ENCODE measurements at regions not wholly inside any gene's neighbourhood (a gene's known extent, or its start where the extent isn't known, plus 50 kb on each side); places are given as distances from the start of the nearest gene placed in this dataset.

- H3K27ac ChIP-seq = no peak overlapping the region
- no peak for DNase-seq (ENCODE audit: low read depth, low spot score)
These were observed 58.8 kb upstream of the CST7 start for GRCh38 chr20:24890286-24890685.

- H3K27ac ChIP-seq = no peak overlapping the region
- no peak for DNase-seq (ENCODE audit: low read depth, low spot score)
These were observed 57.3 kb upstream of the CST7 start for GRCh38 chr20:24891546-24892393.

- no peak for DNase-seq (ENCODE audit: low read depth, low spot score)
These were observed 56.5 kb upstream of the CST7 start for GRCh38 chr20:24892522-24892921.

DNA sequence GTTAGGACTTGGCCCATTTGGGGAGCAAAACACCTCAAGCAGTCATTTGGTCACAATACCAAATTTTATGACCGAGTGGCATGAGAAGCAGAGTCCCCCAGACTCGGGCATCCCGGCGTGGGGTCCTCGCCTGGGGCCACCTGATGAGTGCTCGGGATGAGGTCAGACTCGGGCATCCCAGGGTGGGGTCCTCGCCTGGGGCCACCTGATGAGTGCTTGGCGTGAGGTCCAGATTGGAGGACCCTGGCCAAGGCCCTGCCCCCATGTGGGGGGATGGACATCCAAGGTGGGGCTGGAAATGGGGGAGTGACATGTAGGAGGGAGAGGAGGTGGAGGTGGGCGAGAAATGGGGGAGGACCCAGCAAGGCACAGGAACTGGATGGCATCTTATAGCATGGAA lies 56.1 kb upstream of the CST7 start:
- H3K27ac ChIP-seq = no peak overlapping the region
- DNase-seq (ENCODE audit: low read depth, low spot score) = no peak

More at GRCh38 chr20:24892522-24892921, 56.5 kb upstream of the CST7 start:
- no peak overlapping the region for H3K27ac ChIP-seq

GRCh38 chr20:24894488-24894887 lies 54.6 kb upstream of the CST7 start:
- no peak for DNase-seq (ENCODE audit: low read depth, low spot score)

DNA sequence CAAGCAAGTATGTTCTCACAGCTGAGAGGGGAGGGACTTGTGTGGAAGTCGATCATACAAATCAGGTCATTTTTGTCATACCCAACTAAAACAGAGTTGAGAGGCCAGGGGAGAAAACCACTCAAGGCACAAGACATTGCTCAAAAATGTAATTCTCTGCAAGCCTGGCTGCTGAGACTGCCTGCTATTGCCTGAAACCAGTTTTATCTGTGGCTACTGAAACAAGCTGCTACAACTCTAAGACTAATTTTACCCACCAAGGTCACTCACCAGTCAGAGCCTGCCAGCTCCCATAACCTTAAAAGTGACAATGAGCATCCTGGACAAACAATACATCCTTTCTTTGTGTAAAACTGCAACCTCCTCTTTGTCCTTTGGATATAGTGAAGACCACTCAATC lies 54.1 kb upstream of the CST7 start:
- no peak for DNase-seq (ENCODE audit: low read depth, low spot score)
- H3K27ac ChIP-seq = no peak overlapping the region

More at GRCh38 chr20:24894488-24894887, 54.6 kb upstream of the CST7 start:
- no peak overlapping the region for H3K27ac ChIP-seq

DNA sequence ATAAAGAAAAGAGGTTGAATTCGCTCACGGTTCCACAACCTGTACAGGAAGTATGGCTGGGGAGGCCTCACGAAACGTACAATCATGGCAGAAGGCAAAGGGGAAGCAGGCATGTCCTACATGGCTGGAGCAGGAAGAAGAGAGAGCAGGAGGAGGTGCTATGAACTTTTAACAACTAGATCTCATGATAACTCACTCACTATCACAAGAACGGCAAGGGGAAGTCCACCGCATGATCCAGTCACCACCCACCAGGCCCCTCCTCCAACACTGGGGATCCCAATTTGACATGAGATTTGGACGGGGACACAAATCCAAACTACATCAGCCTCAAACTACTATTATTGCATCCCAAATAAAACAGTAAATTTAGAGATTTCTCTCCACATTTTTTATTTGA lies 53.6 kb upstream of the CST7 start:
- DNase-seq (ENCODE audit: low read depth, low spot score) = no peak
- H3K27ac ChIP-seq = no peak overlapping the region

DNA sequence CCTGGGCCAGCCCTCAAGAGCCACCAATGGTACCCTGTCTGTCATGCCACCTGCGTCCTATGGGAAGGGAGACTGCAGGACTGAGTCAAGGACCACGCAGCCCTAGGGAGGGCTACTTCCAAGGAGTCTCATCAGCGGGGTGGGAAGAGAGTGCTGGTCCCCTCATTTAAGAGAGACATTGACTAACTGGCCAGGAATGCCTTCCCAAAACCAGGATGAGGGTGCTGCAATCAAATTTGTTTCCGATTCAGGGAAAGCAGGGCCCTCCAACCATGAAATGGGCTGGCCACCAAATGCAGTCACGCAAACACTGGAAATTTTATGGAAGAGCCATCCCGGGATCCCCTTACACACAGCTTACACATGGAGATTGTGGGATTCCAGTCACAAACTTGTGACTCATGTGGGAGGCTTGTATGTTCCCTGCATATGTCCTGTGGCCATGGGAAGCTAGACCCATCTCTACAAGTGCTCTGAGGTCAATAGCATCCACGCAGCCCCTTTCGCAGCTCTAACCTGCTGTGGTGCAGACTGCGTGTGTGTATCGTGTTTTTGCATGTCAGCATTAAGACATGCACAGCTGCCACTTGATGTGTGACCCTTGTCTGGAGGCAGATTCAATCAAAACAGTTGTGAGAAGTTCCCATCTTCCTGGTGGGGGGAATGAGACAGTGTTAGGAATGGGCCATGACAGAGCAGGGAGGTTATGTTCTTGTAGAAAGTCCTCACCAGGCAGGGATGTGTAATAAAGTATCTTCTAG lies 53.0 kb upstream of the CST7 start:
- H3K27ac ChIP-seq = no peak overlapping the region
- DNase-seq (ENCODE audit: low read depth, low spot score) = no peak

DNA sequence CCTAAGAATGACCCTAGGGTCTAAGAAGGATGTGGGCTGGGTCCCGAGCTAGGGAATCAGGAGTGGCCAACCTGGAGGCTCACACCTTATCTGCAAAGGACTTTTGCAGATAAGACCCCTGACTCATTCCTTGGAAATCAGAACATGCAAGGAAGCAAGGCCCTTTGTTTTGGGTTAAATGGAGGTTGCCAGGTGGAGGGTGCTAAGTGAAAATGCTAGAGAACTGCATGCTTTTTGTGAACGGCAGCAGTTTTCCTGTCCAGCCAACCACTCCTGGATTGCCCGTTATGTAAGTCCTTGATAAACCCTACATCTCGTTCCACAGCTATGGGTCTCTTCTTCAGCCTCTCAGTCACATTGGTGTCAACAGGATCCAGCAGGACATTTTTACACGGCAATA lies 52.1 kb upstream of the CST7 start:
- no peak overlapping the region for H3K27ac ChIP-seq
- DNase-seq (ENCODE audit: low read depth, low spot score) = no peak

GRCh38 chr20:24897974-24898373 lies 51.1 kb upstream of the CST7 start:
- no peak for DNase-seq (ENCODE audit: low read depth, low spot score)

DNA sequence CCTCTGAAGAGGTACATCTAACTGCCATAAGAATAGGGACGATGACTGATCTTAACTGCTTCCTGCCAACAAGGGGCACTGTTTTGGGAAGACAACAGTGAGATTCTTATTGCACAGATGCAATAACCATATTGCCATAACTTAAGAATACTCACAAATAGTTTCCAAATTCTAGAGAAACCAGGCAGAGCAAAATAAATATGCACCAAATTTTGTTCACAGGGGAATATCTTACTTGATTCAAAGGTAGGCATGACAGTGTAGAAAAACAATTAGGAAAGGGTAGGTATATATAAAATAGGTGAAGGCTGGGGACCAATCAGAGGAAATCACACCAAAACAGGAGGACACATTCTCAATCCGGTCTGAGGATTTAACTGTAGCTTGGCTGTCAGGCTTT lies 49.9 kb upstream of the CST7 start:
- no peak overlapping the region for H3K27ac ChIP-seq
- DNase-seq (ENCODE audit: low read depth, low spot score) = no peak

More at GRCh38 chr20:24897974-24898373, 51.1 kb upstream of the CST7 start:
- H3K27ac ChIP-seq = no peak overlapping the region

All from epithelial cell of prostate (primary cell).